Activated CD8-positive, alpha-beta memory T cell treated with anti-CD3 and anti-CD28 coated beads for 4 hours (primary cell): ENCODE measurements at regions not wholly inside any gene's neighbourhood (a gene's known extent, or its start where the extent isn't known, plus 50 kb on each side); places are given as distances from the start of the nearest gene placed in this dataset.
"Not testable (repeated sequence)": the region's sequence is repeated elsewhere in the genome, so short reads cannot be mapped to it uniquely, and the experiment has no call there.

Experiments
- DNase-seq, 2 donors: peaks; one replicate each; pipeline ENCODE4 v3.0.0-alpha.2; 2020; ENCODE audit warnings: low read depth in 2 of 2

GRCh38 chr14:87630846-87631245, 362.1 kb downstream of the GALC start:
- DNase-seq, result no peak

GRCh38 chr14:87629788-87630187, 363.2 kb downstream of the GALC start:
- DNase-seq, result no peak

GRCh38 chr14:87628780-87629179, 364.2 kb downstream of the GALC start:
- DNase-seq, result no peak

- DNase-seq, result no peak
Observed at GRCh38 chr14:87628129-87628528, 364.9 kb downstream of the GALC start.

GRCh38 chr14:87626266-87626665, 366.7 kb downstream of the GALC start:
- DNase-seq, result no peak

- no peak for DNase-seq
Observed at GRCh38 chr14:87623616-87624015, 369.4 kb downstream of the GALC start.

- DNase-seq, result no peak
Observed at GRCh38 chr14:87617079-87617478, 375.9 kb downstream of the GALC start.

- DNase-seq, result no peak
Observed at GRCh38 chr14:87615822-87616679, 376.9 kb downstream of the GALC start.

- no peak for DNase-seq
Observed at GRCh38 chr14:87615047-87615446, 377.9 kb downstream of the GALC start.

GRCh38 chr14:87613881-87614280, 379.1 kb downstream of the GALC start:
- no peak for DNase-seq

- not testable (repeated sequence) for DNase-seq
Observed at GRCh38 chr14:87607056-87607455, 385.9 kb downstream of the GALC start.

GRCh38 chr14:87601036-87601435, 391.9 kb downstream of the GALC start:
- DNase-seq, result no peak

GRCh38 chr14:87600240-87600639, 392.7 kb downstream of the GALC start:
- DNase-seq, result no peak

- DNase-seq, result no peak
Observed at GRCh38 chr14:87581298-87581697, 411.7 kb downstream of the GALC start.

GRCh38 chr14:87579036-87579435, 413.9 kb downstream of the GALC start:
- DNase-seq, result no peak

- DNase-seq, result no peak
Observed at GRCh38 chr14:87575378-87575777, 417.6 kb downstream of the GALC start.

- no peak for DNase-seq
Observed at GRCh38 chr14:87573591-87573990, 419.4 kb downstream of the GALC start.

GRCh38 chr14:87567618-87568295, 425.2 kb downstream of the GALC start:
- no peak for DNase-seq

GRCh38 chr14:87566991-87567390, 426.0 kb downstream of the GALC start:
- no peak for DNase-seq

- no peak for DNase-seq
Observed at GRCh38 chr14:87547536-87547935, 445.4 kb downstream of the GALC start.

- DNase-seq, result no peak
Observed at GRCh38 chr14:87542288-87542687, 450.7 kb downstream of the GALC start.

GRCh38 chr14:87540339-87540738, 452.6 kb downstream of the GALC start:
- DNase-seq, result no peak

- no peak for DNase-seq
Observed at GRCh38 chr14:87529081-87529480, 463.9 kb downstream of the GALC start.
